HUES48 (cell line): ENCODE measurements at regions not wholly inside any gene's neighbourhood (a gene's known extent, or its start where the extent isn't known, plus 50 kb on each side); places are given as distances from the start of the nearest gene placed in this dataset.

Experiments
- H3K27ac ChIP-seq: one replicate; pipeline ENCODE4 v1.7.0; 2013; ENCODE audit warnings: low read depth, low read length, inconsistent platforms
- H3K27me3 ChIP-seq: 2 replicates; pipeline ENCODE4 v1.6.1; 2013; ENCODE audit warnings: mild to moderate bottlenecking, low read length; ENCODE audit not compliant: control insufficient read depth, insufficient read depth
- H3K36me3 ChIP-seq: 2 replicates; pipeline ENCODE4 v1.6.1; 2013; ENCODE audit warnings: low read length; ENCODE audit not compliant: control insufficient read depth, insufficient read depth
- H3K4me1 ChIP-seq: 2 replicates; pipeline ENCODE4 v1.6.1; 2013; ENCODE audit warnings: mild to moderate bottlenecking, low read length; ENCODE audit not compliant: control insufficient read depth, insufficient read depth
- H3K4me3 ChIP-seq: 2 replicates; pipeline ENCODE4 v1.5.1; 2013; ENCODE audit warnings: mild to moderate bottlenecking, low read depth, low read length
- H3K9ac ChIP-seq: 2 replicates; pipeline ENCODE4 v1.6.1; 2013; ENCODE audit warnings: mild to moderate bottlenecking, low read depth, low read length, moderate library complexity
- H3K9me3 ChIP-seq: 2 replicates; pipeline ENCODE4 v1.6.1; 2013; ENCODE audit warnings: low read length; ENCODE audit not compliant: control insufficient read depth, insufficient read depth

- no peak overlapping the region for H3K27ac ChIP-seq
- H3K27me3 ChIP-seq, result no peaks in the 10 kb centered on the region
- no peak overlapping the region for H3K4me3 ChIP-seq
- no peaks in the 10 kb centered on the region for H3K36me3 ChIP-seq
- H3K9me3 ChIP-seq, result no peaks in the 10 kb centered on the region
- no peaks in the 10 kb centered on the region for H3K4me1 ChIP-seq
- no peak overlapping the region for H3K9ac ChIP-seq
Measured at GRCh38 chr20:57877995-57878394, 168.2 kb upstream of the PMEPA1 start.

DNA sequence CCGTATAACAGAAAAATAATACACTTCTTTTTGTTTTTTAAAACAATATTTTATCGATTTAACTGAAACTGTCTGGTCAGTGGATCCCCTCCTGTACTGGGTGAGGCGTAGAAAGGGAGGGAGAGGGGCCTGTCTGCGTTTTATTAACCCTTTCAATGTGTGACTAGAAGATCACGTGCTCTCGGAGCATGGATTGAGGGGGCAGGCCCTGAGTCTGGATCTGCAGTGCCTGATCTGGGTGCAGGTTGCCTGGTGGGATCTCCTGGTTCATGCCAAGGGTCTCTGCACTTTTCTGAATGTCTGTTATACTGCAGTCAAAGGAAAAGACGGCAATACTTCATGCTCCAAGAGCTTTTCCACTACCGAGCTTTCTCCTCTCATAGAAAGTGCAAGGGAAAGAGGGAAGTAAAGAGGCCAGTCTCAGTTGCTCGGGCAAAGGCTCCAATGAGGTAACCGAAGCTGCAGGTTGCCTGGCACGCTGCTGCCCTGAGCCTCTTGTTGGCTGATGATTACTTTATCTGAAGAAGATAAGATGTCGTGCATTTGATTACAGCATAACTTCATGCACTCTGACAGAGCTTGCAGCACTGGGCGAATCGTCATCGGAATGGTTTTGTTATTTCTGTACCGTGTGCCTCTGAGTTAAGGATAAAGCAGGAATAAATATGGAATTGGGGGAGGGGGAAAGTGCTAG is 167.5 kb upstream of the PMEPA1 start:
- Histone ChIP-seq H3K27me3 (no peaks in the 10 kb centered on the region), H3K4me3 (no peak overlapping the region), H3K9me3 (no peaks in the 10 kb centered on the region), H3K27ac (no peak overlapping the region), H3K4me1 (no peaks in the 10 kb centered on the region), H3K36me3 (no peaks in the 10 kb centered on the region), H3K9ac (no peak overlapping the region)

GRCh38 chr20:57876163-57876562 is 166.3 kb upstream of the PMEPA1 start:
- no peaks in the 10 kb centered on the region for H3K4me1 ChIP-seq
- no peak overlapping the region for H3K4me3 ChIP-seq
- H3K36me3 ChIP-seq, result no peaks in the 10 kb centered on the region
- H3K9me3 ChIP-seq, result no peaks in the 10 kb centered on the region
- no peak overlapping the region for H3K9ac ChIP-seq
- H3K27ac ChIP-seq, result no peak overlapping the region
- H3K27me3 ChIP-seq, result no peaks in the 10 kb centered on the region

DNA sequence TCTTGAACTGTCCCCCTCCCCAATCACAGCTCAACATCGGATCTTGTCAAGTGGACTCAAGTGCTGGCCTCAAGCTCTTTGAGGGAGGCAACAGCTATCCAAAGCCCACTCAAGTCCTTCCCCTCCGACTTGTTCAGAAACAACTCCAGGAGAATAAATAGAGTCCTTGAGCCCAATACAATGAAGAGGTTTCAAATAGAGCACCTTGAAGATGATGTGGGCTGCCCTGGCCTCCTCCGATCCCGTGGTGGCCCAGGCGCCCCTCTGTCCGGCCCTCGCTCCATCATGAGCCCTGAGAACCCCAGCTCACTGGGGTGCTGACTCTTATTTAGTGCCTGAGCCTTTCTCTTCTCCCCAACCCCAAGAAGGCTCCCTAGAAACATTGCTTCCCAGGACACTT is 164.3 kb upstream of the PMEPA1 start:
- Histone ChIP-seq H3K27ac (no peak overlapping the region), H3K36me3 (no peaks in the 10 kb centered on the region), H3K27me3 (no peaks in the 10 kb centered on the region), H3K4me3 (no peak overlapping the region), H3K9me3 (no peaks in the 10 kb centered on the region), H3K4me1 (no peaks in the 10 kb centered on the region), H3K9ac (no peak overlapping the region)

DNA sequence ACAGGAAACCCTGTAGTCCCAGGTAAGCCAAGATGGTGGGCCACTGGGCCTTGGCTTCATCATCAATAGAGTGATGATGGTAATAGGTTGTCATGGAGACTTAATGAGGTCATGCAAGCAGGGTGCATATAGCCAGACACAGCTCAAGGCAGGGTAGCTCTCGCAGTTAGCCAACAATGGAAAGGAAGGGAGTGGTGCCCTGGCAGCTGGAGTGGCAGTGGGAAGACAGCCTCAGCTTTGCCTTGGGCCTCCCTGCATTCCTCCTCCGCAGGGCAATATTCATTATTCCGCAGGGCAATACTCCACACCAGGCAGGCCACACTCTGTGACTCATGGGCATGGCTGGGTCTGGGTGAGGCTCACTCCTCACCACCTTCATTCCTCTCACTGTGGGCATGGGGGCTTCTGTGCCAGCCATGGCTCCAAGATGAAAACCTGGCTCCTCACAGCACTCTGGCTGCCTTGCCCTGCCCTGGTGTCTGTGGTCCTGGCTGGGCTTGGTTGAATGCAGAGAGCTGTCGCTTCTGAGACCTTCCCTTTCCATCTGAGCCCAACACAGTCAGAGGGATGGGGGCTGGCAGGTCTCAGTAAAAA is 163.1 kb upstream of the PMEPA1 start:
- Histone ChIP-seq H3K9me3 (no peaks in the 10 kb centered on the region), H3K27me3 (no peaks in the 10 kb centered on the region)

DNA sequence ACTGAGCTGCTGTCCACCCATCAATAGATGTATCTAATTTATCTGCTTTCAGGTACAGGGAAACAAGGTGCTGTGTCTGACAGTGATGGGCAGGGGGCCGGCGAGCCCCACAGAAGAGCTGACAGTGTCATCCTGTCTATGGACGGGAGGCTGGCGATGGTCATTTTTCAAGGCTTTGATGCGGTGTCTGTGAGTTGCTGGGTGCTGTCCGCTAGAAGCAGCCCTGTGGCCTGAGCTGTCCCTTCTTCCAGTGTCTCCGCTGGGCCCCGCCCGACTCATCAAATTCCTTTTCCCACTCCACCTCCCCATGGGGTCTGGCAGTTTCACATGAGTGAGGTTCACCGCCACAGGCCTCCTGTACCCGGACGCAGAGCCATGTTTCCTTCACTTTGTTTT is 161.4 kb upstream of the PMEPA1 start:
- Histone ChIP-seq H3K27me3 (no peaks in the 10 kb centered on the region), H3K9me3 (no peaks in the 10 kb centered on the region), H3K36me3 (no peaks in the 10 kb centered on the region), H3K4me1 (peaks cover 12% of the 10 kb centered on the region), H3K9ac (no peak overlapping the region), H3K27ac (no peak overlapping the region), H3K4me3 (no peak overlapping the region)

More for the DNA sequence above, 163.1 kb upstream of the PMEPA1 start:
- no peak overlapping the region for H3K27ac ChIP-seq
- H3K4me1 ChIP-seq, result peaks cover 1% of the 10 kb centered on the region; the same call in 1 of the 2 replicates
- H3K4me3 ChIP-seq, result no peak overlapping the region
- H3K9ac ChIP-seq, result no peak overlapping the region
- no peaks in the 10 kb centered on the region for H3K36me3 ChIP-seq

DNA sequence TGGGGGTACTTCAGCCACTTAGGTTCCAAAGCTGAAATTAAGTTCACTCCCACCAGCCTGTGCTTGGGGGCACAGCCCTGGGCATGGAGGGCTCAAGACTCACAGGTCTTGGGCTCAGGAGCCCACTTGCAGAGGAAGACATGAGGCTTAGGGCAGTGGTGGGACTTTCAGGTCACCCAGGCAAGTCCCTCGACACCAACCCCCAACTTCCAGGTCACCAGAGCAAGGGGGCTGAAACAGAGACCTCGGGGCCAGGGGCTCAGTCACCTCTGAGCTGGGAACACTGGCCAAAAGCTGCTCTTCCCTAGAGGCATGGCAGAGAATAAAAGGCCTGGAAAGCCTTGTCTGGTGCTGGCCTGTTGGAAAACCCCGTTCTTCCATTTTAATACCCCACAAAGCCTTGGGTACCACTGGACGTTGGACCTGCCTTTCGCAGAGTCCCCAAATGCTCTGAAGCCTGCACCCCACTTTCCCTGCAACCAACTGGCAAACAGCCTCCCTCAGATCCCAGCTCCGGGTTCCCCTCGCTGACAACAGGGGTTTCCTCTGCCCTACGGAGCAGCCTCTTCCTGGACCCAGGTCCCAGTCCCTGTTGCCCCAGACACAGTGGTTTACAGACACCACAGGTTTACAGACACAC is 160.9 kb upstream of the PMEPA1 start:
- Histone ChIP-seq H3K9me3 (no peaks in the 10 kb centered on the region), H3K36me3 (no peaks in the 10 kb centered on the region), H3K9ac (no peak overlapping the region), H3K4me3 (no peak overlapping the region), H3K27ac (no peak overlapping the region), H3K4me1 (peaks cover 12% of the 10 kb centered on the region), H3K27me3 (no peaks in the 10 kb centered on the region)

- peaks cover 12% of the 10 kb centered on the region for H3K4me1 ChIP-seq
- no peaks in the 10 kb centered on the region for H3K9me3 ChIP-seq
- H3K27me3 ChIP-seq, result no peaks in the 10 kb centered on the region
- no peak overlapping the region for H3K27ac ChIP-seq
- no peak overlapping the region for H3K4me3 ChIP-seq
- H3K36me3 ChIP-seq, result no peaks in the 10 kb centered on the region
- H3K9ac ChIP-seq, result no peak overlapping the region
Measured at GRCh38 chr20:57869951-57870315, 160.1 kb upstream of the PMEPA1 start.

DNA sequence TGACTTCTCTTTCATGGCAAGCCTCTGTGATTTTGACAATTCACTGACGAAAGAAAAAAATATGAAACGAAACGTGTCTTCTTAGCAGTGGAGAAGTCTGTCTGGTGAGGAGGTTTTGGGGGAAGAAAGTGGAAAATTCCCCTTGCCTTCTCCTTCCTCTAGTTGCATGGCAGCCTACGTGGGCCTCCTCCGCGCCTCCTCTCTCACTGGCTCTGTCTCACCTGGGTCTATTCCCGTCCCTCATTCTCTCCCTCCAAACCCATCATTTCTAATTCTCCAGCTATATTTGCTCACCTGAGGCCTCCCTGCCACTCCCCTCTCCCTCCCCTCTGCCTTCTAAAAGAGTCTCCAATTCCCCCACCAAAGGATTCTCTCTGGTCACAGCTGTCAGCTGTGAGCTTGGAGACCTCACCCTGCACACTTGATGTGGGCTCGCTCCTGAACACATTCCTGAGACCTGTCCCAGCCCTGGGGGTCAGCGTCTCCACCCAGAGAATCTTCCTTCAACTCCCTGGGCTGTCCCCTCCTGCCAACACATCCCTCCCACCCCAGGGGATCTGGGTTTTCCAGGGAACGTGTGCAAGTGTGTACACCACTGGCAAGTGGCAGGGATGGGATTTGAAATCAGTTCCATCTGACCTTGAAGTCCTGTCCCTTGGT is 159.6 kb upstream of the PMEPA1 start:
- no peak overlapping the region for H3K9ac ChIP-seq
- no peak overlapping the region for H3K27ac ChIP-seq
- no peaks in the 10 kb centered on the region for H3K9me3 ChIP-seq
- H3K4me3 ChIP-seq, result no peak overlapping the region
- peaks cover 12% of the 10 kb centered on the region for H3K4me1 ChIP-seq
- H3K27me3 ChIP-seq, result no peaks in the 10 kb centered on the region
- no peaks in the 10 kb centered on the region for H3K36me3 ChIP-seq

GRCh38 chr20:57868310-57868709 is 158.5 kb upstream of the PMEPA1 start:
- Histone ChIP-seq H3K36me3 (no peaks in the 10 kb centered on the region), H3K9ac (no peak overlapping the region), H3K4me1 (peaks cover 12% of the 10 kb centered on the region), H3K27me3 (no peaks in the 10 kb centered on the region), H3K9me3 (no peaks in the 10 kb centered on the region), H3K4me3 (no peak overlapping the region), H3K27ac (no peak overlapping the region)

DNA sequence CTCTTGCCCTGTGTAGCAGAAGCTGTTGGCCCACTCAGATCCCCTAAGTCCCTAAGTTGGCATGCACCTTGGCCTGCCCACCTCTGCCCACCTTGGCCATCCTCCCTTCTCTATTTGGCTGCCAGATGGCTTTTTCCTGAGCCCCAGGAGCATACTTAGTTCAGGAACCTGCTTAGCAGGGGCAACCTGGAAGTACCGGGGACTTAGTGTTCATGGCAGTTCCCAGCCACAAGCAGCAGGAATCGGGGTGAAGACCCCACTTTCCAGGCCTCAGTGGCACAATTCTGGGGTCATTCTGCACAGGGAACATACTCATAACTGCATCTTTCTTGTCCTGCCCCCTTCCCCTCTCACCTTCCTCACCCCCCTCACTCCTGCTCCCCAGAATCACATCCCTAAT is 158.0 kb upstream of the PMEPA1 start:
- no peak overlapping the region for H3K9ac ChIP-seq
- no peak overlapping the region for H3K4me3 ChIP-seq
- H3K27ac ChIP-seq, result no peak overlapping the region
- no peaks in the 10 kb centered on the region for H3K27me3 ChIP-seq
- no peaks in the 10 kb centered on the region for H3K36me3 ChIP-seq
- peaks cover 12% of the 10 kb centered on the region for H3K4me1 ChIP-seq
- no peaks in the 10 kb centered on the region for H3K9me3 ChIP-seq
